Stimulated activated naive CD8-positive, alpha-beta T cell treated with anti-CD3 and anti-CD28 coated beads, Interleukin-15, amount 100 ng/mL, for 72 hours (primary cell): ENCODE measurements at regions not wholly inside any gene's neighbourhood (a gene's known extent, or its start where the extent isn't known, plus 50 kb on each side); places are given as distances from the start of the nearest gene placed in this dataset.

Source experiments
- ATAC-seq: fragments of 150-1000 bp; cut with Tn5 transposase; 2 replicates; pipeline ENCODE4 v1.10.0; 2021; ENCODE audit warnings: mild to moderate bottlenecking, moderate library complexity
- DNase-seq, 2 donors: peaks; one replicate each; pipeline ENCODE4 v3.0.0; 2021 to 2022
- H3K27ac Mint-ChIP-seq, 2 donors: one replicate each; pipeline ENCODE4 v1.8.0; 2022; ENCODE audit warnings: mild to moderate bottlenecking in 2 of 2, mixed read lengths in 2 of 2, moderate library complexity in 2 of 2
- H3K27me3 Mint-ChIP-seq: one replicate; pipeline ENCODE4 v1.8.0; 2022; ENCODE audit warnings: mixed read lengths
- H3K4me1 Mint-ChIP-seq: one replicate; pipeline ENCODE4 v1.8.0; 2022; ENCODE audit warnings: mild to moderate bottlenecking, mixed read lengths
- H3K4me3 Mint-ChIP-seq, 2 donors: one replicate each; pipeline ENCODE4 v1.8.0; 2022; ENCODE audit warnings: mild to moderate bottlenecking in 2 of 2, mixed read lengths in 2 of 2, moderate library complexity in 1 of 2
- H3K9me3 Mint-ChIP-seq, 2 donors: one replicate each; pipeline ENCODE4 v1.8.0; 2022; ENCODE audit warnings: mixed read lengths in 2 of 2

- Mint-ChIP-seq H3K4me3 (no peak overlapping the region), H3K4me1 (no peaks in the 10 kb centered on the region), H3K9me3 (peaks cover 0 to 4% of the 10 kb centered on the region in 2 donors), H3K27me3 (peaks cover 42% of the 10 kb centered on the region), H3K27ac (no peak overlapping the region)
- DNase-seq (no peak), ATAC-seq (no peak)
Measured at GRCh38 chr5:74314906-74315305, 325.6 kb downstream of the ENC1 start.

GRCh38 chr5:74313896-74314295 is 326.6 kb downstream of the ENC1 start:
- no peak for DNase-seq
- no peaks in the 10 kb centered on the region for H3K4me1 Mint-ChIP-seq
- H3K4me3 Mint-ChIP-seq: no peak overlapping the region
- no peak overlapping the region for H3K27ac Mint-ChIP-seq
- no peaks in the 10 kb centered on the region for H3K9me3 Mint-ChIP-seq
- H3K27me3 Mint-ChIP-seq: peaks cover 34% of the 10 kb centered on the region
- no peak for ATAC-seq

- H3K27me3 Mint-ChIP-seq: peaks cover 29% of the 10 kb centered on the region
- ATAC-seq (no peak), DNase-seq (no peak)
- no peak overlapping the region for H3K27ac Mint-ChIP-seq
- no peak overlapping the region for H3K4me3 Mint-ChIP-seq
- H3K9me3 Mint-ChIP-seq: no peaks in the 10 kb centered on the region
- H3K4me1 Mint-ChIP-seq: no peaks in the 10 kb centered on the region
Measured at GRCh38 chr5:74312746-74313145, 327.8 kb downstream of the ENC1 start.

- Mint-ChIP-seq H3K4me1 (no peaks in the 10 kb centered on the region), H3K27me3 (peaks cover 29% of the 10 kb centered on the region), H3K9me3 (no peaks in the 10 kb centered on the region), H3K27ac (no peak overlapping the region), H3K4me3 (no peak overlapping the region)
- ATAC-seq: no peak
- no peak for DNase-seq
Measured at GRCh38 chr5:74311961-74312360, 328.6 kb downstream of the ENC1 start.

GRCh38 chr5:74310997-74311930 is 329.3 kb downstream of the ENC1 start:
- H3K9me3 Mint-ChIP-seq: no peaks in the 10 kb centered on the region
- peaks cover 29% of the 10 kb centered on the region for H3K27me3 Mint-ChIP-seq
- no peak overlapping the region for H3K4me3 Mint-ChIP-seq
- no peak for ATAC-seq
- H3K4me1 Mint-ChIP-seq: no peaks in the 10 kb centered on the region
- no peak for DNase-seq
- H3K27ac Mint-ChIP-seq: no peak overlapping the region

GRCh38 chr5:74310386-74310785 is 330.1 kb downstream of the ENC1 start:
- Mint-ChIP-seq H3K27me3 (peaks cover 29% of the 10 kb centered on the region), H3K9me3 (no peaks in the 10 kb centered on the region), H3K4me3 (no peak overlapping the region), H3K27ac (no peak overlapping the region), H3K4me1 (no peaks in the 10 kb centered on the region)
- ATAC-seq (no peak), DNase-seq (no peak)

- no peak for ATAC-seq
- no peak for DNase-seq
- H3K9me3 Mint-ChIP-seq: no peaks in the 10 kb centered on the region
- peaks cover 27% of the 10 kb centered on the region for H3K27me3 Mint-ChIP-seq
- no peak overlapping the region for H3K27ac Mint-ChIP-seq
- H3K4me1 Mint-ChIP-seq: no peaks in the 10 kb centered on the region
- H3K4me3 Mint-ChIP-seq: no peak overlapping the region
Measured at GRCh38 chr5:74309050-74309449, 331.5 kb downstream of the ENC1 start.

- H3K4me1 Mint-ChIP-seq: no peaks in the 10 kb centered on the region
- H3K27ac Mint-ChIP-seq: no peak overlapping the region
- no peaks in the 10 kb centered on the region for H3K9me3 Mint-ChIP-seq
- H3K27me3 Mint-ChIP-seq: peaks cover 10% of the 10 kb centered on the region
- DNase-seq (no peak), ATAC-seq (no peak)
- H3K4me3 Mint-ChIP-seq: no peak overlapping the region
Measured at GRCh38 chr5:74306845-74307244, 333.7 kb downstream of the ENC1 start.

GRCh38 chr5:74304536-74304935 is 336.0 kb downstream of the ENC1 start:
- no peak for ATAC-seq

GRCh38 chr5:74303578-74303977 is 336.9 kb downstream of the ENC1 start:
- DNase-seq: no peak
- Mint-ChIP-seq H3K27me3 (peaks cover 8% of the 10 kb centered on the region), H3K4me3 (no peak overlapping the region), H3K4me1 (no peaks in the 10 kb centered on the region), H3K9me3 (peaks cover 4 to 7% of the 10 kb centered on the region in 2 donors), H3K27ac (no peak overlapping the region)
- no peak for ATAC-seq

More at GRCh38 chr5:74304536-74304935, 336.0 kb downstream of the ENC1 start:
- peaks cover 4 to 7% of the 10 kb centered on the region in 2 donors for H3K9me3 Mint-ChIP-seq
- no peak for DNase-seq
- peaks cover 8% of the 10 kb centered on the region for H3K27me3 Mint-ChIP-seq
- H3K4me3 Mint-ChIP-seq: no peak overlapping the region
- H3K4me1 Mint-ChIP-seq: no peaks in the 10 kb centered on the region
- no peak overlapping the region for H3K27ac Mint-ChIP-seq

GRCh38 chr5:74301576-74301975 is 339.0 kb downstream of the ENC1 start:
- H3K4me3 Mint-ChIP-seq: no peak overlapping the region
- ATAC-seq (no peak), DNase-seq (no peak)
- peaks cover 4 to 7% of the 10 kb centered on the region in 2 donors for H3K9me3 Mint-ChIP-seq
- H3K27me3 Mint-ChIP-seq: peaks cover 8% of the 10 kb centered on the region
- H3K27ac Mint-ChIP-seq: no peak overlapping the region
- H3K4me1 Mint-ChIP-seq: no peaks in the 10 kb centered on the region

GRCh38 chr5:74300808-74301389 is 339.6 kb downstream of the ENC1 start:
- peaks cover 8% of the 10 kb centered on the region for H3K27me3 Mint-ChIP-seq
- no peaks in the 10 kb centered on the region for H3K4me1 Mint-ChIP-seq
- no peak overlapping the region for H3K4me3 Mint-ChIP-seq
- ATAC-seq (no peak), DNase-seq (no peak)
- H3K27ac Mint-ChIP-seq: no peak overlapping the region
- H3K9me3 Mint-ChIP-seq: peaks cover 4 to 7% of the 10 kb centered on the region in 2 donors

GRCh38 chr5:74299833-74300232 is 340.7 kb downstream of the ENC1 start:
- Mint-ChIP-seq H3K27me3 (peaks cover 8% of the 10 kb centered on the region), H3K9me3 (peaks cover 4 to 7% of the 10 kb centered on the region in 2 donors), H3K4me3 (no peak overlapping the region), H3K27ac (no peak overlapping the region), H3K4me1 (no peaks in the 10 kb centered on the region)
- ATAC-seq (no peak), DNase-seq (no peak)

GRCh38 chr5:74296685-74297408 is 343.7 kb downstream of the ENC1 start:
- no peak for ATAC-seq
- H3K27me3 Mint-ChIP-seq: peaks cover 8% of the 10 kb centered on the region
- H3K27ac Mint-ChIP-seq: no peak overlapping the region
- no peak overlapping the region for H3K4me3 Mint-ChIP-seq
- H3K9me3 Mint-ChIP-seq: peaks cover 4 to 7% of the 10 kb centered on the region in 2 donors
- no peak for DNase-seq
- no peaks in the 10 kb centered on the region for H3K4me1 Mint-ChIP-seq

- no peak for DNase-seq
- no peak for ATAC-seq
- Mint-ChIP-seq H3K27ac (no peak overlapping the region), H3K27me3 (peaks cover 1% of the 10 kb centered on the region), H3K4me3 (no peak overlapping the region), H3K9me3 (peaks cover 0 to under 1% of the 10 kb centered on the region in 2 donors), H3K4me1 (no peaks in the 10 kb centered on the region)
Measured at GRCh38 chr5:74295676-74296075, 344.9 kb downstream of the ENC1 start.

- no peaks in the 10 kb centered on the region for H3K9me3 Mint-ChIP-seq
- H3K27ac Mint-ChIP-seq: no peak overlapping the region
- DNase-seq (no peak), ATAC-seq (no peak)
- no peak overlapping the region for H3K4me3 Mint-ChIP-seq
- H3K27me3 Mint-ChIP-seq: no peaks in the 10 kb centered on the region
- H3K4me1 Mint-ChIP-seq: no peaks in the 10 kb centered on the region
Measured at GRCh38 chr5:74295141-74295540, 345.4 kb downstream of the ENC1 start.
